GM12891 (cell line): ENCODE measurements at regions not wholly inside any gene's neighbourhood (a gene's known extent, or its start where the extent isn't known, plus 50 kb on each side); places are given as distances from the start of the nearest gene placed in this dataset.

Experiments used
- POLR2A ChIP-seq: IDR thresholded peaks from 2 replicates; pipeline ENCODE4 v1.6.1; 2011; ENCODE audit warnings: low read depth, low read length, control low read depth
- POLR2AphosphoS5 ChIP-seq: IDR thresholded peaks from 2 replicates; pipeline ENCODE4 v1.6.1; 2011; ENCODE audit warnings: low read depth, low read length, control low read depth
- POU2F2 ChIP-seq: IDR thresholded peaks from 2 replicates; pipeline ENCODE4 v1.6.1; 2011; ENCODE audit warnings: low read depth, mild to moderate bottlenecking, control low read depth, low read length, moderate library complexity
- SPI1 ChIP-seq: IDR thresholded peaks from 2 replicates; pipeline ENCODE4 v1.6.1; 2011; ENCODE audit warnings: low read depth, low read length, control low read depth
- TAF1 ChIP-seq: IDR thresholded peaks from 2 replicates; pipeline ENCODE4 v1.6.1; 2011; ENCODE audit warnings: low read depth, low read length, control low read depth

GRCh38 chr15:98452238-98452637 lies 196.1 kb upstream of the IGF1R start:
- no peak for TF ChIP-seq POLR2A
- TF ChIP-seq TAF1 = no peak
- TF ChIP-seq POLR2AphosphoS5 = no peak
- TF ChIP-seq SPI1 = no peak
- no peak for TF ChIP-seq POU2F2
